T-helper 22 cell (primary cell): ENCODE measurements at regions not wholly inside any gene's neighbourhood (a gene's known extent, or its start where the extent isn't known, plus 50 kb on each side); places are given as distances from the start of the nearest gene placed in this dataset.

ENCODE experiments used
- DNase-seq: peaks from one replicate; pipeline ENCODE4 v3.0.0-alpha.2; 2020; ENCODE audit warnings: low read depth

- no peak for DNase-seq
These were observed 208.3 kb downstream of the PPP1R3A start for GRCh38 chr7:113710310-113711096.

- no peak for DNase-seq
These were observed 213.4 kb downstream of the PPP1R3A start for GRCh38 chr7:113705439-113705838.

- DNase-seq = no peak
These were observed 220.1 kb downstream of the PPP1R3A start for GRCh38 chr7:113698556-113699220.

GRCh38 chr7:113694149-113694548 is 224.7 kb downstream of the PPP1R3A start:
- DNase-seq = no peak

GRCh38 chr7:113684165-113684564 is 234.6 kb downstream of the PPP1R3A start:
- no peak for DNase-seq

GRCh38 chr7:113677811-113678210 is 241.0 kb downstream of the PPP1R3A start:
- no peak for DNase-seq

- no peak for DNase-seq
These were observed 253.9 kb downstream of the PPP1R3A start for GRCh38 chr7:113664867-113665266.

GRCh38 chr7:113659416-113659815 is 259.4 kb downstream of the PPP1R3A start:
- DNase-seq = no peak

- no peak for DNase-seq
These were observed 261.2 kb downstream of the PPP1R3A start for GRCh38 chr7:113657603-113658002.

GRCh38 chr7:113652501-113652900 is 266.3 kb downstream of the PPP1R3A start:
- DNase-seq = no peak

- no peak for DNase-seq
These were observed 269.3 kb downstream of the PPP1R3A start for GRCh38 chr7:113649556-113649955.

- no peak for DNase-seq
These were observed 279.6 kb downstream of the PPP1R3A start for GRCh38 chr7:113639221-113639620.

- no peak for DNase-seq
These were observed 281.9 kb downstream of the PPP1R3A start for GRCh38 chr7:113636727-113637421.

GRCh38 chr7:113635492-113635891 is 283.3 kb downstream of the PPP1R3A start:
- no peak for DNase-seq

- no peak for DNase-seq
These were observed 285.7 kb downstream of the PPP1R3A start for GRCh38 chr7:113633073-113633472.

GRCh38 chr7:113628948-113629847 is 289.6 kb downstream of the PPP1R3A start:
- DNase-seq = no peak

GRCh38 chr7:113625494-113626102 is 293.2 kb downstream of the PPP1R3A start:
- no peak for DNase-seq

GRCh38 chr7:113622796-113623195 is 296.0 kb downstream of the PPP1R3A start:
- no peak for DNase-seq

- no peak for DNase-seq
These were observed 308.2 kb downstream of the PPP1R3A start for GRCh38 chr7:113610572-113610971.

- no peak for DNase-seq
These were observed 310.0 kb downstream of the PPP1R3A start for GRCh38 chr7:113608782-113609181.

- DNase-seq = no peak
These were observed 312.5 kb downstream of the PPP1R3A start for GRCh38 chr7:113606325-113606724.
